Left ventricle myocardium inferior (tissue), 1 donor: ENCODE measurements at regions not wholly inside any gene's neighbourhood (a gene's known extent, or its start where the extent isn't known, plus 50 kb on each side); places are given as distances from the start of the nearest gene placed in this dataset.
A peak's percentile ranks its signal among the peaks of the same experiment; 100 is the strongest.

Experiments
- DNase-seq: peaks from one replicate; pipeline ENCODE4 v3.0.0-alpha.2; 2020
- H3K27ac ChIP-seq: fragments of 200-600 bp; replicated peaks from 2 replicates; pipeline ENCODE4 v1.8.0; 2021
- H3K27me3 ChIP-seq: fragments of 200-600 bp; 2 replicates; pipeline ENCODE4 v1.8.0; 2021; ENCODE audit warnings: low read depth
- H3K36me3 ChIP-seq: fragments of 200-600 bp; 2 replicates; pipeline ENCODE4 v1.8.0; 2021
- H3K4me1 ChIP-seq: fragments of 200-600 bp; 2 replicates; pipeline ENCODE4 v1.8.0; 2021
- H3K4me3 ChIP-seq: fragments of 200-600 bp; 2 replicates; pipeline ENCODE4 v1.8.0; 2021; ENCODE audit warnings: mild to moderate bottlenecking, moderate library complexity
- H3K9me3 ChIP-seq: fragments of 200-600 bp; replicated peaks from 2 replicates; pipeline ENCODE4 v1.8.0; 2021
- intact Hi-C: fragments of 100-400 bp; cut with micrococcal nuclease; formaldehyde crosslinking; loops from one replicate; pipeline ENCODE4 v1.11.0; 2022
- TF ChIP-seq, protein P1 (sequence below): fragments of 200-600 bp; IDR thresholded peaks from 2 replicates; pipeline ENCODE4 v1.8.0; 2021; ENCODE audit warnings: antibody characterized with exemption, mild to moderate bottlenecking, borderline replicate concordance
- donor health status: DM: no; HTN: yes; CAD: no; lungs with severe emphysema.

DNA sequence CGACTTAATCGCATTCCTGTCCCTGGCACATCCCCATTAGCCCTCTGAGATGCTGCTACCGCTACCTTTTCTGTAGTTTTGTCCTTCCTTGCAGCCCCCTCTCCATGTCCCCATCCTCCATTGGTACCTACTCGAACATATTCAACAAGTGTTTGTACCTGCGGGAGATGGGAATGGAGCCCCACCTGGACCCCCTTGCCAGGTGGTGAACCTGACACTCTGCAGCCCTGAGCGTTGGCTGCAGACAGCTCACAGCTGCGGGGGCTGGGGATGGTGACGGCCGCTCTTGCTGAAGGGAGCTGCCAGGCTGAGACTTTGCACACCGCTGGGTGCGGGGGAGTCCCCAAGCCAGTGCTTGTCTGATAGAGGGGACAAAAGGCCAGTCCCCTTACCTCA is 96.3 kb upstream of the DAP start:
- TF ChIP-seq, protein P1, sequence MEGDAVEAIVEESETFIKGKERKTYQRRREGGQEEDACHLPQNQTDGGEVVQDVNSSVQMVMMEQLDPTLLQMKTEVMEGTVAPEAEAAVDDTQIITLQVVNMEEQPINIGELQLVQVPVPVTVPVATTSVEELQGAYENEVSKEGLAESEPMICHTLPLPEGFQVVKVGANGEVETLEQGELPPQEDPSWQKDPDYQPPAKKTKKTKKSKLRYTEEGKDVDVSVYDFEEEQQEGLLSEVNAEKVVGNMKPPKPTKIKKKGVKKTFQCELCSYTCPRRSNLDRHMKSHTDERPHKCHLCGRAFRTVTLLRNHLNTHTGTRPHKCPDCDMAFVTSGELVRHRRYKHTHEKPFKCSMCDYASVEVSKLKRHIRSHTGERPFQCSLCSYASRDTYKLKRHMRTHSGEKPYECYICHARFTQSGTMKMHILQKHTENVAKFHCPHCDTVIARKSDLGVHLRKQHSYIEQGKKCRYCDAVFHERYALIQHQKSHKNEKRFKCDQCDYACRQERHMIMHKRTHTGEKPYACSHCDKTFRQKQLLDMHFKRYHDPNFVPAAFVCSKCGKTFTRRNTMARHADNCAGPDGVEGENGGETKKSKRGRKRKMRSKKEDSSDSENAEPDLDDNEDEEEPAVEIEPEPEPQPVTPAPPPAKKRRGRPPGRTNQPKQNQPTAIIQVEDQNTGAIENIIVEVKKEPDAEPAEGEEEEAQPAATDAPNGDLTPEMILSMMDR, result no peak
- Histone ChIP-seq H3K4me3 (peak overlapping the region; percentile 29), H3K36me3 (no peaks in the 10 kb centered on the region), H3K27me3 (peaks cover 23% of the 10 kb centered on the region), H3K27ac (no peak overlapping the region), H3K9me3 (no peaks in the 10 kb centered on the region), H3K4me1 (peaks cover 7% of the 10 kb centered on the region)
- DNase-seq, result no peak
- intact Hi-C loops, result no loop called here

DNA sequence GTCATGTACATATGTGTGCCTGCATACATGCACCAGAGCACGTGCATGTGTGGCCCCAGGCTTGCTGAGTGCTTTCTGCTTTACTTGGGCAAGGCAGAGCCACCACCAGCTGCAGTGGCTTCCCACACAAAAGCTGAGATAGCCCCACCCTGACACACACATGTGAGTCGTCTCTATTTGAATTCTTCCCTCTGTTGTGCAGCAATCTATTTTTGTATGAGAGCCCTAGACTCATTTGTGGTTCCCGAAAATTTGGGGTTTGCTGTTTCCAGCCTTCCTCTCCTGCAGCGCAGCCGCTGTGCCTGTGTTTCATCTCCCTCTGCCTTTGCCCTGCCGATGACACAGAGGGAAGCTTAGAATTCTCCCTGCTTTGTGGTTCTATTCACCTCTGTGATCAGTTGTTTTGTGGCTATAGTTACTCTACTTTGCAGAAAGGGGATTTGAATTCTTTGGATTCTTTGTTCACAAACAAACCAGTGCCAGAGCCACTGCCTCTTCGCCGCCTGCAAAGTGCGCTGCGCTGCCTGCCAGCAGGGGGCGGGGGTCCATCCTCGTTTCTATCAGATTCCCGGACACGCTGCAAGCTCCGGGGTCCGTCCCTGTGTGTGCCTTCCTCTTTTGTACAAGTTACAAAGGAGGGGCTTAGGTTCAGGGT is 95.8 kb upstream of the DAP start:
- peak; percentile 38 for DNase-seq
- Histone ChIP-seq H3K9me3 (no peaks in the 10 kb centered on the region), H3K4me3 (peak overlapping the region; percentile 29), H3K36me3 (no peaks in the 10 kb centered on the region), H3K27me3 (peaks cover 23% of the 10 kb centered on the region), H3K4me1 (peaks cover 7% of the 10 kb centered on the region), H3K27ac (no peak overlapping the region)
- intact Hi-C loops, result no loop called here
- TF ChIP-seq, protein P1, result peak; percentile 80

DNA sequence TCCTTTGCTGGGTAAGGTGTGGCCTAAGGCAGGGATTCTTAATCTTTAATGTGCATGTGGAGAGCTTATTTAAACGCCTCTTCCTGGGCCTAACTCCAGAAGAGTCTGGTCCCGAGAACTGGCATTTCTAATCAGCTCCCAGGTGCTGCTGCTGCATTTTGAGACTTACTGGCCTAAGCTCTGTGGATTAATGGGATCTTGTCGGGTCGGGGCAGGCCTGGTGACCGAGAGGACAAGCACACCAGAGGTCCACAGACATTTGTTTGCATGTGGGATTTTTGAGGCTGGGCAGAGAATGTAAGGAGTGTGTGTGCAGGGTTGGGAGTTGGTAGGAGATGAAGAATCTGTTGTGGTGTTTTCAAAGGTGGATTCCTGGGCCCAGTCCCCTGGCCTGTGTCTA is 95.0 kb upstream of the DAP start:
- Histone ChIP-seq H3K4me3 (no peak overlapping the region), H3K27ac (no peak overlapping the region), H3K27me3 (peaks cover 23% of the 10 kb centered on the region), H3K4me1 (peaks cover 7% of the 10 kb centered on the region), H3K9me3 (no peaks in the 10 kb centered on the region), H3K36me3 (no peaks in the 10 kb centered on the region)
- TF ChIP-seq, protein P1, result no peak
- intact Hi-C loops, result no loop called here
- no peak for DNase-seq

DNA sequence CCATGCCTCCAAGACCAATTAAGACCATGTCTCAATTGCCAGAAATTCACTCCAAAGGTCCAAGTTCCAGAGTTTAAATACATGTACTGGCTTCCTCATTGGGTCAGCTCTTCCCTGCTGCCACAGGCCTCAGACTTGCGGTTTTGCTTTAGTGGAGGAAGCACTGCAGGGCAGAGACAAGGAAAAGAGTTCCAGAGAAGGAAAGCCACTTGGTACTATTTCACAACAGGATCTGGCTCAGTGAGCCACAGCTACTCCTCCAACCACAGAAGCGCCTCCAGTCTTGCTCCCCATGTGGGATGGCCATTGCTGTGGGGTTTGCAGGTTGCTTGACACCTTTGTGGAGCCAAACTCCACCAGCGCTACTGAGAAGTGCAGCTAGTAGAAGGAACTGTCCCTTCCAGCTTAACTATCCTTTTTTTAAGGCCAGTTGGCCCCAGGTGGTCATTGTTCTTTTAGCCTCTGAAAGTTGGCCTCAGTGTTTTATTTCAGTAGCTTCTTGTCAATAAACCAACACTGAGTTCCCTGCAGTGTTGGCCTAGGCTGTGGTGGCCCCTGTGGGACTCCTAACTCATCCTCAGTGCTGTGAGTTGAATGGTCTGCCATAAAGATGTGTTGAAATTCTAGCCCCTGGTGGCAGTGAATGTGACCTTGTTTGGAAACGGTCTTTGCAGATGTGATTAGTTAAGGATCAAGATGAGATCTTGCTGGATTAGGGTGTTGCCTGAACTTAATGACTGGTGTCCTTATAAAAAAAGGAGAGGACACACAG is 93.7 kb upstream of the DAP start:
- peaks cover 7% of the 10 kb centered on the region for H3K4me1 ChIP-seq

DNA sequence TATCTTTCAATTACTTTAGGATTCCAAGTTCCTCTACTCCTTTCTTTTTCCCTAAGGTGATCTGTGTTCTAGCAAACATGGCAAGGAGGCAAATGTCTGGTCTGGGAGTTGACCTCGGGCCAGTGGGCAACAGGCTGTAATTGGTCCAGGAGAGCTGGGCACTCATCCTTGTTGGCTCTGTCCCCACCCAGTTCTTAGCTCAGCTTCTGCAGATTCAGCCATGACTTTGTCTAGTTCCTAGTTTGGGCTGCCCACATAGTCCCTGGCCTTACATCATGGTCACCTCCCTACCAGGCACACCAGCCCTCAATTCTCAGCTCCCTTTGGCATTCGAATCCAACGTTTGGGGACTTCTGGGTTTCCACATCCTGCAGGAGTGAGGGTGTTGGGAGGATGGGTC is 92.1 kb upstream of the DAP start:
- peaks cover 11% of the 10 kb centered on the region for H3K27me3 ChIP-seq
- no peaks in the 10 kb centered on the region for H3K36me3 ChIP-seq
- peaks cover 4% of the 10 kb centered on the region for H3K9me3 ChIP-seq
- TF ChIP-seq, protein P1, result no peak
- no peak overlapping the region for H3K27ac ChIP-seq
- intact Hi-C loops, result no loop called here
- H3K4me3 ChIP-seq, result no peak overlapping the region
- no peak for DNase-seq
- peaks cover 7% of the 10 kb centered on the region for H3K4me1 ChIP-seq

More for the DNA sequence above, 93.7 kb upstream of the DAP start:
- Histone ChIP-seq H3K4me3 (no peak overlapping the region), H3K36me3 (no peaks in the 10 kb centered on the region), H3K9me3 (no peaks in the 10 kb centered on the region), H3K27ac (no peak overlapping the region), H3K27me3 (peaks cover 23% of the 10 kb centered on the region)
- TF ChIP-seq, protein P1, result no peak
- intact Hi-C loops, result no loop called here
- DNase-seq, result no peak
